GM21515 (cell line): ENCODE measurements at regions not wholly inside any gene's neighbourhood (a gene's known extent, or its start where the extent isn't known, plus 50 kb on each side); places are given as distances from the start of the nearest gene placed in this dataset.
"Not testable (repeated sequence)": the region's sequence is repeated elsewhere in the genome, so short reads cannot be mapped to it uniquely, and the experiment has no call there.

Source experiments
- ATAC-seq: cut with Tn5 transposase; IDR thresholded peaks from one replicate; pipeline ENCODE4 v1.9.1; 2021; ENCODE audit not compliant: unreplicated experiment

DNA sequence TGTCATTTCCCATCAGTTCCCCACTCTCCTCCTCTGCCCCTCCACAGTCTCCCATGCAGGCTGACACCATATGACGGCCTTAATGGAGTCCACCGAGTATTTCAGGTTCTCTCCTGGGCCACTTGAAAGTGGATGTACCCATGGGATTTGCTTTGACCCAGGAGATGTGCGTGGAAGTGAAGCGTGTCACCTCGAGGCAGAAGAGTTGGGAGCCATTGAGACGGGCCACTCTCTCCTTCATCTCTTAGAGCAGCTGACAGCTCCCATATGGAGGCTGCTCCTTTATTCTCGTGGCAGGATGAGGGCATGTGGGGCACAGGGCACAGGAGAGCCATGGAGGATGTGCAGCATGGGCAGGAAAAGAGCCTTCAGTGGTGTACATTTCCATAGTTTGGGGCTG is 144.7 kb upstream of the CRYM start:
- not testable (repeated sequence) for ATAC-seq

DNA sequence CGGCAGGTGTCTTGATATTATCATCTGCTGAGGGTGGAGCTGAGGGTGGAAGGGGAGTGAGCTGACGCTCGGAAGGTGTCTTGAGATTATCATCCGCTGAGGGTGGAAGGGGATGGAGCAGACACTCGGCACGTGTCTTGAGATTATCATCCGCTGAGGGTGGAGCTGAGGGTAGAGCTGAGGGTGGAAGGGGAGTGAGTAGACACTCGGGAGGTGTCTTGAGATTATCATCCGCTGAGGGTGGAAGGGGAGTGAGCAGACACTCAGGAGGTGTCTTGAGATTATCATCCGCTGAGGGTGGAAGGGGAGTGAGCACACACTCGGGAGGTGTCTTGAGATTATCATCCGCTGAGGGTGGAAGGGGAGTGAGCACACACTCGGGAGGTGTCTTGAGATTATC is 126.6 kb upstream of the CRYM start:
- not testable (repeated sequence) for ATAC-seq

DNA sequence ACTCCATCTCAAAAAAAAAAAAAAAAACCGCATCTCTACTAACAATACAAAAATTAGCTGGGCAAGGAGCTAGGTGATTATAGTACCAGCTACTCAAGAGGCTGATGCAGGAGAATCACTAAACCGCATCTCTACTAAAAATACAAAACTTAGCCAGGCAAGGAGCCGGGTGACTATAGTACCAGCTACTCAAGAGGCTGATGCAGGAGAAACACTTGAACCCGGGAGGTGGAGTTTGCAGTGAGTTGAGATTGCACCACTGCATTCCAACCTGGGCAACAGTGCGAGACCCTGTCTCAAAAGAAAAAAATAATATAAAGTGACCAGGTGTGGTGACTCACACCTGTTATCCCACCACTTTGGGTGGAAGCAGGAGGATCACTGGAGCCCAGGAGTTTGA is 119.8 kb upstream of the CRYM start:
- not testable (repeated sequence) for ATAC-seq

DNA sequence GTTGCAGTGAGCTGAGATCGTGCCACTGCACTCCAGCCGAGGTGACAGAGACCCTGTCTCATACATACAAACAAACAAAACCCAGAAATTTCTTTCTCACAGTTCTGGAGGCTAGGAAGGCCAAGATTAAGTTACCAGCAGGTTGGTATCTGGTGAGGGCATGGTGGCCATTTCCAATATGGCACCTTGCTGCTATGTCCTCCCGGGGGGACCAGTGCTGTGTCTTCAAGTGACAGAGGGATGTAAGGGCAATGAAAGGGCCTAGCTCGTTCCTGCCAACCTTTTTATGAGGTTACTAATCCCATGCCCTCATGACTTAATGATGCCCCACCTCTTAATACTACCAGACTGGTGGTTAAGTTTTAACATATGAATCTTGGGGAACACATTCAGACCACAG is 118.5 kb upstream of the CRYM start:
- ATAC-seq, result not testable (repeated sequence)

DNA sequence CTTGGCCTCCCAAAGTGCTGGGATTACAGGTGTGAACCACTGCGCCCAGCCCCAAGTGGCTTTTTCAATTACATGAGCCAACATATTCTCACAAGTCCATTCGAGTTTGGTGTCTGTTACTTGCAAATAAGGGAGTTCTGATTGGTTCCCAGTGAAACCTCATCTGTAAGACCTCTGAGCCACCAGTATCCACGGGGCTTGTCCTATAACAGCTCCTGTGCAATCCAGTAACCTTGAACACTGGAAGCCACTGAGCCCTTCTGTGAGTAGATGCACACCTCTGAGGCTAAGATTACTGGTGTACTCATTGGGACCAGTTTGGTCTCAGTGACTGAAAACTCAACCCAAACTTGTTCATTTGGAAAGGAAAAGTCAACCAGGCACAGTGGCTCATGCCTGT is 112.5 kb upstream of the CRYM start:
- not testable (repeated sequence) for ATAC-seq

DNA sequence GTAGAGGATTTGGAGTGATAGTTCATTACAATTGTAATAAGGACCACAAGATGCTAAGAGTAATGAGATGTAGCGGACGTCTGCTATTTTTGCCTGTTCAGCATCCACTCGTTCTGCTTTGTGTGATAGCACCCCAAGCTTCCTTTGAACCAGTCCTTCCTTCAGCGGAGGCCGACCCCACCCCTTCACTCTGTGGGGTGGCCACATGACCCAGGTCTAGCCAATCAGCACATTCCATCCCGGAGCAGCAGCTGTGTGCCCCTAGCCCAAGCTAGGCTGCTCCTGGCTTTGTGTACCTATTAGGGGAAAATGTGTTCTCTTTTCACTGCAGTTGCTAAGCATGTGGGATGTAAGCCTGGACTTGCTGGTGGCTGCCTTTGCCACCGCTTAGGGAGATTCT is 111.8 kb upstream of the CRYM start:
- ATAC-seq, result not testable (repeated sequence)

DNA sequence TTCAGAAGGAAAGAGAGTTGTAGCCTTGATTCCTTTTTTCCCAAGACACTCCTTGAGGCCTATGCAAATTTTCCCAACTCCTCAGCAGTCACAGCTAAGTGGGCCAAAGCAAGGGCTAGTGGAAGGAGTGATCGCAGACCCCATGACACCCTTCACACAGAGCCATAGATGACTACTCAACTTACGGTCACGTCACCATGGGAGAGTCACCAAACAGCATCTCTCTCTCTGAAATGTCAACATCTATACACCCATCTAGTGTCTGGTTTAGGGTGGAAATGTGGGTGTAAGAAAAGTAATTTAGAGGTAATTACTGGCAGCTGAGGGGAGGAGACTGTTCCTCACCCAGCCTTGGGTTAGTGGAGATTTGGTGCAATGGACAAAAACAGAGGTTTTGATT is 109.7 kb upstream of the CRYM start:
- not testable (repeated sequence) for ATAC-seq

DNA sequence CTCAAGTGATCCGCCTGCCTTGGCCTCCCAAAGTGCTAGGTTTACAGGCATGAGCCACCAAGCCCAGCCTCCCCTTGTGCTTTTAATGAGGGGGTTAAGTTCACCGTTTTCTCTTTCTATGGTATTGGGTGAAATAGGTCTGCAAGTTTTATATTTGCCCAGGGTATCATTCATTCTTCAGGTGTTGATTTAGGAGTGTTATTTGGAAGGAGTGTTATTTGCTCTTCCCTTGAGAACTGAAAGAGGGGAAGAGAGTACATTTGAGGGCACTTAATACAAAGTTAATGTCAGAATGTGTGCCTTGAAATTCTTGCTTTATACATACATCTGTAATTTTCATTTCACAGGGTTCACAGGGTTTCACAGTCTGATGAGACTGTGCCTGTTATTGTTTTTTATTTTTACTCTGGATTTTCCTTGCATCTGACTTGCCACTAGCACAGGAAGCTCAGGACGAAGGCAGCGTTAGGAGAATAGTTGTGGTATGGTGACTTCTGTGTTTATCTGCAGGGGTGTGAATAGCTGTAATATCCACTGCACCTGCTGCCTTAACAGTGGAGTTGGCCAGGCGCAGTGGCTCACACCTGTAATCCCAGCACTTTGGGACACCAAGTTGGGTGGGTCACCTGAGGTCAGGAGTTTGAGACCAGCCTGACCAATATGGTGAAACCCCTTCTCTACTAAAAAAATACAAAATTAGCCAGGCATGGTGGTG is 108.3 kb upstream of the CRYM start:
- ATAC-seq, result not testable (repeated sequence)

DNA sequence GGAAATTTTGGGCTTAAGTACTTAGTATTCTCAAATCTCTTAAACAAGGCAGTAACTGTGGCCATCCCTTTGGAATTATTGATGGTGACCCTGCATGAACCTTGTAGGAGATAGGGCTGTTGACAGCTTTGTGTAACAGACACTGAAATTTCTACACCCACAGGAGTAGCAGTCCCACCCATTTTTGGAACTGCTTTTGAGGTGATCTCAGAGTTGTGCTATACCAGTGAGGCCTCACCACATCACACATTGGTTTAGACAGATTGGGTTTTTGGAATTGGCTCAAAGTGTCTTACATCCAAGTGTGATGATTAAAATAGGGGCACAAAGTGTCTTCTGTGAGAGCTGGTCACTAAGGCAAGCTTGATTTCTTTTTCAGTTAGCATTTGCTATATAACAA is 105.6 kb upstream of the CRYM start:
- not testable (repeated sequence) for ATAC-seq

DNA sequence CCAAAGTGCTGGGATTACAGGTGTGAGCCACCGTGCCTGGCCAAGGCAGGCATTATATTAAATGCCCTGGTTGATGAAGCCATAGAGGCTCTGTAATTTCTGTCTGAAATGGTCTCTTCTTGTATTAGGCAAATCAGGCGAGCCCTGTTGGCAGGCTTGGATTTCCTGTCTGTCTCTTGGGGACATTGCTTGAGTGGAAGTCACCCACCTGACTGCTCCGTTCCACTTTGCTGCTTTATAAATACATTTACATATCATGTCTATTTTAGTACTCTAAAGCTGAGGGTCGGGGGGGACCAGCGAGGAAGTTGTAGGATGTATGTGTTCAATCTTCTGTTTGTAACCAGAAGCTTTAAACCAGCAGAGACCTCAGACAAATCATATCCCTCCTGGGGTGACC is 101.6 kb upstream of the CRYM start:
- not testable (repeated sequence) for ATAC-seq

DNA sequence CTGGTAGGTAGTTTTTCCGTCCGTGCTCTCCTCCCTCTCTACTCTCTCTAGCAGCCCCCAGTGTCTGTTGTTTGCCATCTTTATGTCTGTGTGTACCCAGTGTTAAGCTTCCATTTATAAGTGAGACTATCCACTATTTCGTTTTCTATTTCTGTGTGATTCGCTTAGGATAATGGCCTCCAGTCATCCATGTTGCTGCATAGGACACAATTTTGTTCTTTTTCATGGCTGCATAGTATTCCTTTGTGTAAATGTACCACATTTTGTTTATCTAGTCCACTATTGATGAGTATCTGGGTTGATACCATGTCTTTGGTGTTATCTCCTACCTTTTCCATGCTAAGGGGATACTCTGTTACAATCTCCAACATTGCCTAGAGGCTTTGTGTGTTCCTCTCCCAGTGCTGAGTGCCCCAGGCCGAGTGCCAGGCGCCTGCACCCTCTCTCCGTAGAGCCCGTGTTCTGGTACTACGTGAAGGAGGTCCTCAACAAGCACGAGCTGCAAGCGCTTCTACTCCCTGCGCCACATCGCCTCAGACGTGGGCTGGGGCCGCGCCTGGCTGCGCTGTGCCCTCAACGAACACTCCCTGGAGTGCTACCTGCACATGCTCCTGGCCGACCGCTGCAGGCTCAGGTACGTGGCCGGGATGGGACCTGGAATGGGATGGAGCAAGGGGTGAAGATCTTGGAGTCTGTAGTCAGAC is 98.3 kb upstream of the CRYM start:
- ATAC-seq, result not testable (repeated sequence)

DNA sequence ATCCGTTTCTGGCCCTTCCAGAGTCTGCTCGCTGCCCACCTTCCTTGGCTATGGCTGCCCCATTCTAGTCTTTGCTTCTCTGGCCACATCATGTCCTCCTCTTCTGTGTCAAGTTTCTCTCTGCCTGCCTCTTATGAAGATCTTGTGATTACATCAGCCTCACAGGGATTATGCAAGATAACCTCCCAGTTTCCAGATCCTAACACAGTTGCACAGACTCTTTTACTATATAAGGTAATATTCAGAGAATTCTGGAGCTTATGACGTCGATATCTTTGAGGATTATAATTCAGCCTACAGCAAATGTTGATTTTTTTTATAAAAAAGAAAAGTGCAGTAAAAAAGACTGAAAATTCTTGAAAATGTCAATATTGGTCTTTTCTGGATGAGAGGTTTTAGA is 97.2 kb upstream of the CRYM start:
- ATAC-seq, result not testable (repeated sequence)

DNA sequence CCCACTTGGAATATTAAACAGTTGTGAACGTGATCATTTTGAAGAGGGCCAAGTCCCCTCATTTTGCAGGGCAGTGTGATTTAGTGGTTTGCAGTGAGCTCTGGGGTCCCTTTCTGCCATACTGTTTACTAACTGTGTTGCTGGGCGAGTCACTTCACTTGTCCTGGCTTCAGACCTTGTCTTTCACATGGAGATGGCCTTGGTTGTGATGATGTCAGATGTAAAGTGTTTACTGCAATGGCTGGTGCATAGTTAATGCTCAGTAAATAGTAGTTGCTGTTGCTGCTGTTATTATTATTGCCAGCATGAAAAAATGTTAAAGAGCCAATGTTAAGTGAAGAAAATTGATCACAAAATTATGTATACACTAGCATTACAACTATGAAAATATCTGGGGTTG is 95.4 kb upstream of the CRYM start:
- ATAC-seq, result not testable (repeated sequence)

DNA sequence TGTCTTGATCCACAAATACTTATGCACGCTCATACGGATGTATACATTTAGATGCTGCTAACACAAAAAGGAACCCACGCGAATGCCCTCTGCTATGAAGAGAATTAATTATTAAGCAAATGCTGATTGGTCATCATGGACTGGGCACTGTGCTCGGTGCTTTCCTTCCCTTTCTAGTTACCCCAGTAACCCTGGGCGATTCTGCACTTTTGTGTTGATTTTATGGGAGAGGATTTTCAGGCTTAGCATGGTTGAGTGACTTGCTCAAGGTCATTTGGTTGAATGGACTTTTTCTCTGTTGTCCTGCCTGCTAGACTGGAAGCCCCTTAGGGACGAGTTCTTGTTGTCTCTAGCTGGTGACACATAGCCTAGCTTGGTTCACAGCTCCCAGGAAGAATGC is 94.8 kb upstream of the CRYM start:
- ATAC-seq, result not testable (repeated sequence)

DNA sequence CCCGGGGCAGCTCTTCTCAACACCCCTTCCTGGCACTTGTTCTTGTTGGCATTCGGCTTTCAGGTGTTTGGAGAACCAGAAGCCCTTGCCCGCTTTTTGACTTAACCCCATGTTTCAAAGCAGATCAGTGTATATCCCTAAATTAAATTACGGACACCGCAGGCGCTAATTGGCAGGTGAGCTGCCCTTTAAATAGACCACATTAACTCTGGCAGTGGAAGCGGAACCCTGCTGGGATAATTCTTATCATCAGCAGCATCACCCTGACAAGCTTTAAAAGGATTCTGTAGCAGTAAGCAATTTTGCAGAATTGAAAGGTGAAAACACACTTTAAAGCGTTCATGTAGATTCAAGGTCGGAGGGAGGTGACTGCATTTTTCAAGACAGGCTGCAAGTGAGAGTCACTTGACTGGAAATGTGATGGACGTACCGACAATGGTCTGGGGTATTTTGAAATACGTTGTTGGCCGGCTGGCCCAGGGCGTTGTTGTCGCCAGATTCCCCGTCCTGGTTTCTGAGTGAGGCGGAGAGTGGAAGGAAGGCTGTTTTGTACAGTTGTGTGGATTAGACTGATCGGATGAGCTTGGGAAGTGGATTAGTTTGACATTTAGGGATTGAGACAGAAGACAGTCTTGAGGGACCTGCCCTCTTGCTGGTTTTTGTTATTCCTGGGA is 94.2 kb upstream of the CRYM start:
- not testable (repeated sequence) for ATAC-seq

DNA sequence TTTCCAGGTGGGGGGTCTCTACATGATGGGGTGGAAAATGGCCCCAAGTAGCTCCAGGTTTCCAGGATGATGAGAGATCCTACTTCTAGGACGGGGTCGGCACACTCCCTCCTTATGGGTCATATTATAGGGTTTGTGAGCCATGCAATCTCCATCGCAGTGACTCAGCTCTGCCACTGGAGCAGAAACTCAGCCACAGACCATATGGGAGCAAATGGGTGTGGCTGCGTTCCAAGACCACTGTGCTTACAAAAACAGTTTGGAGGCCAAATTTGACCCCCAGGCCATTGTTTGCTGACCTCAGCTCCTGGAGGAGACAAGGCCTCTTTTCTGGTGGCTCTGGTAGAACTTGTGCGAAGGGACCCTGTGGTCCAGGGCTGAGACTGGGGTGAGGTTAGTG is 92.7 kb upstream of the CRYM start:
- not testable (repeated sequence) for ATAC-seq

DNA sequence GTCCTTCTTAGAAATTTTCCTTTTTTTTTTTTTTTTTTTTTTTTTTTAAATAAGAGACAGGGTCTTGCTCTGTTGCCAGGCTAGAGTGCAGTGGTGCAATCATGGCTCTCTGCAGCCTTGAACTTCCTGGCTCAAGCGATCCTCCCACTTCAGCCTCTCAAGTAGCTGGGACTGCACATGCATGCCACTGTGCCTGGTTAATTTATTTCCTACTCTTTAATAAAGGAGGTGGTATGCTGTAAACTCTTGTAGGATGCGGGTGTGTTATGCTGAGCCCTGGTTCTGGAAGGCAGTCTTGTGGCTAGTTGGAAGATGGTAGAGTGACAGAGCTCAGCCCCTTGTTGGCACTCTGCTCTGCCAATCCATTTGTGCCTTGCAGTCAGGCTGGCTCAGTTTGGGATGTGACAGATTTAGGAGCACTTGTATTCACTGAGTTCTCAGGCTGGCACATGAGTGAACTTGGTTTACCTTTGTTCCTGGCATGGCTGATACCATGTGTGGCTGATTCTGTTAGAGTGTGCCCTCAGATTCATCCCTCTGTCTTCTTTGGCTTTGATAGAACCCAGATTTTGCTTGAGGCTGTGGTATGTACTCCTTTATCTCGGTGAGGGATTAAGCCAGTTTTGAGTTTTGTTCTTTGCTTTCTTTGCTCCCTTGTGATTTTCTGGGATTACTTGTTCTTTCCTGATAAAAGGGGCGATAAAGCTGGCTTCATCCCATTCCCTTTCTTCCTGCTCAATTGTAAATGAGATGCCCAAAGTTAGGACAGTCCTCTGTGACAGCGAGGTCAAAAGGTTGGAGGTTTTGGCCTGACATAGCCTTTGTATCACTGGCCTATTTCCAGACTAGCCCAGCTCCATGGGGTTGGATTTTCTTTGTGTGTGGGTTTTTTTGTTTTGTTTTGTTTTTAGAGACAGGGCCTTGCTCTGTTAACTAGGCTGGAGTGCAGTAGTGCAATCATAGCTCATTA is 91.2 kb upstream of the CRYM start:
- ATAC-seq, result not testable (repeated sequence)

DNA sequence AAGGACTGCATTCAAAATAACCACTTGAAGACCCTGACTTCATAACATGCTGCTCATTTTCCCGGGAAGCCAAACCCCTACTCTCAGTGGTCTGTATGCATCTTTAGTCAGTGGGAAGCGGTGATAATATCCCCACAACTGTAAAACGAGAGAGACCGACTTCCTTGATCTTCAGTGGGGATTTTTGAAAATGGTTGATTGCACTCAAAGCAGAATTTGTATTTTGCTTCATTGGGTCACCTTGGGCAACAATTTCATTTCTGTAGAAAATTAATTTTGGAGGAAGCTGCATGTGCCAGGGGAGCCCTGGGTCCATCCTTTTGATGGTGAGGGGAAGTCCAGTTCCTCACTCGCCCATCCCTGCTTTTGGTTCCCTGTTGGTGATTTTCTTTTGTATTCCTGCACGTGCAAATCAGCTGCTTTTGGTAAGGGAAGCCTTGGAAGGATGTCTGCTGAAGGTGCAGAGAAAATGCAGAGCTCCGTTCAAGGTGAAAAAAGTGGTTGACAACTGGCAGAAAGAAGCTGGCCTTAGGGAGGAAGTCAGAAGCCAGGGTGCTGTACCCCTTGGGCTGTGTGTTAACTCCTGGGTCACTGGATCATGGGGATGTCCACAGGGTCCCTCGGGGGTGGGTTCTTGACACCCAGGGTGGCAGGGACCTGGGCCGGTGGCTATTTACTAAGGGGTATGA is 89.8 kb upstream of the CRYM start:
- ATAC-seq, result not testable (repeated sequence)

DNA sequence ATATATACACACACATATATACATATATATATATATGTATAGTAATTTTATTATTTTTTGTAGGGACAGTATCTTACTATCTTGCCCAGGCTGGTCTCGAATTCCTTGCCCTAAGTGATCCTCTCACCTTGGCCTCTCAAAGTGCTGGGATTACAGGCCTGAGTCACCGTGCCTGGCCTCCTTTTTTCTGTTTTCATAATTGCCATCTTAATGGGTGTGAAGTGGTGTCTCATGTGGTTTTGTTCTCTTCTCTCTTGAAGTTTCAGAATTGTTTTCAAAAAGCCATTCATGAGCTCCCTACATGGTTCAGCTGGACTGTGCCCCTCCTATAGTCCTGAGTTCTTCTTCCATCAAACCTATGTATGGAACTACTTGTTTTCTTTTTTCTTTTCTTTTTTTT is 88.9 kb upstream of the CRYM start:
- ATAC-seq, result not testable (repeated sequence)

DNA sequence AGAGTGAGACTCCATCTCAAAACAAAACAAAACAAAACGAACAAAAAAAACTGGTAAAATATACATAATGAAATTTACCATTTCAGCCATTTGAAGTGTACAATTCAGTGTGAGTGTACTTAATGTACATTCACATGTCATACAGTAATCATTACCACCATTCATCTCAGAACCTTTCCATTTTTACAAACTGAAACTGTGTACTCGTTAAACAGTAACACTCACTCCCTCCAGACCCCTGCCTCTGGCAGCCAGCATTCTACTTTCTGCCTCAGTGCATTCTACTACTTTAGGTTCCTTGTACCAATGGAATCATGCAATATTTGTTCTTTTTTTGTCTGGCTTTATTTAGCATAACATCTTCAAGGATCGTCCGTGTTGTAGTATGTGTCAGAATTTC is 87.5 kb upstream of the CRYM start:
- not testable (repeated sequence) for ATAC-seq
